ENCODE measurements at regions not wholly inside any gene's neighbourhood (a gene's known extent, or its start where the extent isn't known, plus 50 kb on each side); places are given as distances from the start of the nearest gene placed in this dataset.

- DNase-seq: no peak
Observed at GRCh38 chr9:20191228-20191840, 402.5 kb upstream of the SLC24A2 start.

DNA sequence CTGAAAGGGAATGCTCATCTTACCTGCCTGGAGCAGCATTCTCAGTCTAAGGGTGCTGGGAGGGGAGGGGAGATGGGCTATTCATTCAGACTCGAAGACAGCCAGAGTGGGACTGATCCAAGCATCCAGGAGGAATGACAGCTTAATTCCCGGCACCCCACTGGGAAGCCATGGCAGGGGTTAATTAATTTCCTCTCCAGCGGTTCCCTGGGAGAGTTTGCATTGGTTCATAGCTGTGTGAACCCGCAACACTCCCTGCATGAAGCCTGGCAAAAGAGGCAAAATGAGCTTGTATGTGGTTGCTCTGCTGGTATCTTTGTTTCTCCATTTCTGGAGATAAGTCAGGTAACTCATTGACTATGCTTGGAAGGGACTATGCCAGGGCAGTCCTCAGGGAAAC is 401.0 kb upstream of the SLC24A2 start:
- DNase-seq: no peak

GRCh38 chr9:20188616-20189369 is 400.0 kb upstream of the SLC24A2 start:
- DNase-seq: no peak

- no peak for DNase-seq
Observed at GRCh38 chr9:20187318-20187717, 398.5 kb upstream of the SLC24A2 start.

GRCh38 chr9:20186823-20187222 is 398.0 kb upstream of the SLC24A2 start:
- DNase-seq: no peak

DNA sequence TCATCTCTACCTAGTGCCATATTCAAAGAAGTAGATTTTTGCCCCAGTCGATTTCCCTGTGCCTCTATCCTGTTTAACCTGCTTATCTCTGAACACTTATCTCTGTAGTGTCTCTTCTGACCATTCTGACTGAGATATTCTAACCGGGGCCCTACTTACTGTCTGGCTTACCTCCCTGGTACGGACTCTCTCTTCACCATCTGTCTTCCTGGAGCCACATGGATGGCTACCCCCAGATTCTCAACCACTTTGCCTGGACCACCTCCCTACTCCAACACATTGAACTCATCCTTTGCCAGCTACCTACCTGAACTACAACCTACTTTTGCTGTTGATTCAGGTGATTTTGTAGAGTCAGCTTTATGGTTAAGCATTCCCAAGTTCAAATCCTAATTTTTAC is 397.4 kb upstream of the SLC24A2 start:
- no peak for DNase-seq

GRCh38 chr9:20184541-20184940 is 395.7 kb upstream of the SLC24A2 start:
- no peak for DNase-seq

GRCh38 chr9:20178679-20179078 is 389.8 kb upstream of the SLC24A2 start:
- DNase-seq: no peak

- DNase-seq: no peak
Observed at GRCh38 chr9:20178197-20178596, 389.4 kb upstream of the SLC24A2 start.

GRCh38 chr9:20170122-20170521 is 381.3 kb upstream of the SLC24A2 start:
- DNase-seq: no peak

DNA sequence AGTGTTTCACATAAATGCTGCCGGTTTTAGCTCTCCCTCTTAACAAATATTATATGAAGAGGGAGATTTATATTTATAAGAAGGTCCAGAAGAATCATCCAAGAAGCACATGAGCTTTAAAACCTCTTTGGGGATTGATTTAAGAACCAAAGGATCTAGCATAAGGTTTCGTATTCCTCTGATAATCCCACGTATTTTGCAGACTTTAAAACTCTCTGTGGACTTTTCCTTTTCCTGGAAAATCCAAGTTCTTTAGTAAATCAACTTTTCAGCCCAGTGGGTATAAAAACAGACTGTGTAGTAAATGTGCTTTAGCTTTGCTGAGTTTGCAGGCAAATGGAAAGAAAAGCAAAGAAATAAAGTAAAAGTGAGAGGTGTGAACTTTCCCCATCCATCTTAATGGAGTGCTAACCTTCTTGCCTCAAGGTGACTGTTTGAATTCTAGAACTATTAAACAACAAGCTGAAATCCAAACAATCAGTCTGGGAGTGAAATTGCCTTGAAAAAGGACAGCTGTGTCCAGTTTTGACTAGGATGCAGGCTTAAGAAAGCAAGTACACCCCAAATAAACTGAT is 363.4 kb upstream of the SLC24A2 start:
- no peak for DNase-seq

- no peak for DNase-seq
Observed at GRCh38 chr9:20148416-20148815, 359.6 kb upstream of the SLC24A2 start.

DNA sequence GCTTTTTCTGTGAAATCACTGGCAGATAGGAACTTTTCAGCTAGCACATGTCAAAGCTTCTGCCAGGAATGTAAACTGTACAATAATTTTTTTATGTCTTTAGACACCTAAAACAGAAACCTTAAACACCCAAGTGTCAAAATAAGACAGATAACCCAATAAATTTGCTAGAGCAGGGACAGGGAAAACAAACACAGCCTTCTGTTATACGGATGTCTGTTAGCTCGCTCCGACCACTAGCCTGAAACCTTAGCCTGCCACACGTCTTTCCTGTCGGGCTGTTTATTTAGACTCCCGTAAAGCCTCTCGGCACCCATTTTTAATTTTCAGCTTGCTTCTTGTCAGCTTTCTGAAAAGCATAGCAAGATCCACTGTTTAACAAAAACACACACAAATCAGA is 355.4 kb upstream of the SLC24A2 start:
- DNase-seq: no peak

- no peak for DNase-seq
Observed at GRCh38 chr9:20139763-20140290, 351.0 kb upstream of the SLC24A2 start.

GRCh38 chr9:20138841-20139240 is 350.0 kb upstream of the SLC24A2 start:
- DNase-seq: no peak

DNA sequence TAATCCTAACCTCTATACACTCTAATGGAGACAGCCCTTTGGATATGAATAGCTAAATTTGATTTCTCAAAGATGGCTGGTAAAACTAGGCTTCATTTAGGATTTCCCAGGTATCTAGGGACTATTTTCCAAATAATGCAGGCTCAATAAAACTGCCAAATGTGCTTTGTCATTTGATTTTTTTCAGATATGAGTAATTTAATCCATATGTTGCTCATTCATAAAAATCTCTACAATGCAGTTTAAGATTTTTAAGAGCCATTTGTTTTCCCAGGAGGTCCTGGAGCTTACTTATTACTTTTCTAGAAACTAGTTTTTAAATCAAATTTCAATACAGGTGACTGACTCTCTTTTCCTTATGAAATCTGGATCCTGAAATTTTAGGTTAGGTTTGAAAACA is 349.3 kb upstream of the SLC24A2 start:
- no peak for DNase-seq

DNA sequence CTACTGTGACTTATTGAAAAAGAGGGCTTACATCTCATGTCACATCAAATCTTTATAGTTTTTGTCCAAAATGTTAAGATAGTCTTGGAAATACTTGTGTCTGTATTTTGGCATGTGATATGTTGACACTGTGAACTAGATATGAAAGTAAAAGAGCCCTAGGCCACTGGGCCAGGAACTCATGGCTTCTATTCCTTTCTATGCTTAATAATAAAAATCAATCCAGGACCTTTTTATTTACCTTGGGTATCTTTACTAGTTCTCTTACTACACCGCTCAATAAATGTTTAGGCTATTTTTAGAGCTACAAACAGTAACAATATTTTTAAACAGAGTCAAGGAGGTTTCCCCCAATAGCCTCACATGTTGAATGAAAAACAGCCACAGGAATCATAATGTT is 348.6 kb upstream of the SLC24A2 start:
- DNase-seq: no peak

- DNase-seq: no peak
Observed at GRCh38 chr9:20135119-20135697, 346.4 kb upstream of the SLC24A2 start.

- DNase-seq: no peak
Observed at GRCh38 chr9:20125727-20126126, 336.9 kb upstream of the SLC24A2 start.

GRCh38 chr9:20119566-20119965 is 330.7 kb upstream of the SLC24A2 start:
- no peak for DNase-seq

GRCh38 chr9:20117986-20118385 is 329.1 kb upstream of the SLC24A2 start:
- DNase-seq: no peak

- no peak for DNase-seq
Observed at GRCh38 chr9:20117482-20117881, 328.6 kb upstream of the SLC24A2 start.

DNA sequence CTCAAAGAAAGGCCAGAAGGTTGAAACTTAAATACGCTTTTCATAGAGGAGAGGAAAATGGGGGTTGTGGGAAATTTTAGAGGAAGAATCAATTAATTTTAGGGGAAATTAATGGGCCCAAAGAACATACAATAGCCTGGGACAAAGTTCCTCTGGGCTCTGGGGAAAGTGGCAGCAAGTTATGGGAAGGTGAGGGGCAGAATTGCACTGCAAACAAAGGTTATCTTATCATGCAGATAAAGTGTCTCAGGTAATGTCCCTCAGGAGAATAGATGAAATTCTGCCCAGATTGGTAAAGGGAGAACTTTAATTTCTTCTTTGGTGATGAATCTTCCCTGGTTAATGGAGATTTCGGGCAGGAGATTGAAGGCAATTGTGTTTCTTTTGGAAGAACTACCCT is 326.1 kb upstream of the SLC24A2 start:
- no peak for DNase-seq

Data from GF-D8 (cell line).